ENCODE measurements at regions not wholly inside any gene's neighbourhood (a gene's known extent, or its start where the extent isn't known, plus 50 kb on each side); places are given as distances from the start of the nearest gene placed in this dataset.
A peak's percentile ranks its signal among the peaks of the same experiment; 100 is the strongest.

DNA sequence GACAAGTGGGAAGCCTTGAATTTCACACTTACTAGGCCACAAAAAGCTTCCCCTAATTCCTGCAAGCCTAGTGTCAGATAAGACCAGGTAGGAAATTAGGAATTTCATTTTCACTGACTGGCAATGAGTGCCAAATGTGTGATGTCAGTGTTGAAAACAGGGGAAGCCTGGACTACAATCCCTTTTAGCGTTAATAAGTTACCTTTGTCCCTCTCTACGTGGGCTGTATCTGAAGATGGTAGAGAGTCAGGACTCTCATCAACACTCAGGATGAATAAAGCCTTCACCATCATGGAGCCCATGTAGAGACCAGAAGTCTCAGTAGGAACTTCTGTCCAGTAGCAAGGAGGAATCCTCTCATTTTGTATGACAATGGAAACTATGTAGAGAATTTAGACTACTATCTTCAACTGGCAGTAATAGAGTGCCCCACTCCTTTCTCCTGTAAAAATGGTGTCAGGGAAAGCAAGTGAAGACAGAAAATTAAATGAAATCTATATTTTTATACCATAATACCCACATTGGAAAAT is 324.1 kb upstream of the KLHL1 start:
- DNase-seq = no peak
- Histone ChIP-seq H4K91ac (ENCODE audit: insufficient read length, low read depth, low read length) (no peak overlapping the region), H2BK20ac (ENCODE audit: low read depth, low read length, poor library complexity, severe bottlenecking) (no peak overlapping the region), H3K4me2 (ENCODE audit: insufficient read depth, insufficient read length, low read length) (no peak overlapping the region), H3K4ac (ENCODE audit: low read depth, low read length) (no peak overlapping the region), H3K23me2 (ENCODE audit: insufficient read length, low read depth, low read length, poor library complexity, severe bottlenecking) (no peaks in the 10 kb centered on the region), H3T11ph (ENCODE audit: low read length) (no peak overlapping the region), H4K20me1 (ENCODE audit: control insufficient read depth, insufficient read depth, insufficient read length) (no peaks in the 10 kb centered on the region), H3K9me3 (ENCODE audit: control insufficient read depth, low read depth, low read length) (no peaks in the 10 kb centered on the region), H4K5ac (ENCODE audit: insufficient read length, low read depth, low read length) (no peak overlapping the region), H3K4me1 (ENCODE audit: insufficient read depth, low read length) (peaks cover 4% of the 10 kb centered on the region; the same call in 1 of the 2 replicates), H3K23ac (ENCODE audit: insufficient read length, low read depth, low read length) (no peak overlapping the region), H2BK15ac (ENCODE audit: low read depth, low read length) (no peak overlapping the region), H2BK5ac (ENCODE audit: insufficient read length, low read length) (no peak overlapping the region), H3K14ac (ENCODE audit: insufficient read depth, low read length) (no peak overlapping the region), H2AK5ac (ENCODE audit: insufficient read length, low read length) (no peak overlapping the region), H3K9ac (ENCODE audit: extremely low read depth, insufficient read length, low read length) (no peak overlapping the region), H2AFZ (ENCODE audit: low read length) (no peak overlapping the region), H3K27ac (ENCODE audit: insufficient read length, low read depth, low read length) (no peak overlapping the region), H3K27me3 (ENCODE audit: insufficient read depth, low read length) (no peaks in the 10 kb centered on the region), H3K79me2 (ENCODE audit: insufficient read depth, low read length) (no peaks in the 10 kb centered on the region), H2BK120ac (ENCODE audit: low read depth, low read length, poor library complexity, severe bottlenecking) (no peak overlapping the region), H3K79me1 (ENCODE audit: insufficient read depth, low read depth, low read length, poor library complexity, severe bottlenecking) (no peaks in the 10 kb centered on the region), H3K18ac (ENCODE audit: insufficient read length, low read depth, low read length) (no peak overlapping the region), H3K56ac (ENCODE audit: insufficient read length, low read depth, low read length) (no peak overlapping the region), H2BK12ac (ENCODE audit: insufficient read length, low read depth, low read length) (peak overlapping the region; percentile 0), H4K8ac (replicated peaks; ENCODE audit: insufficient read length, low read depth, low read length) (no peak overlapping the region)
- Mint-ChIP-seq H3K27me3 (ENCODE audit: low read depth) (no peaks in the 10 kb centered on the region), H3K9me3 (no peaks in the 10 kb centered on the region), H3K4me3 (no peak overlapping the region), H3K27ac (peak overlapping the region in 2 of 3 experiments; percentile 23 to 83; a peak in 2 of 7 replicates), H3K4me1 (peaks cover 15% of the 10 kb centered on the region in 2 experiments), H3K36me3 (ENCODE audit: insufficient read depth in 1 of 3, low read depth in 3 of 3) (no peaks in the 10 kb centered on the region)
- WGBS (ENCODE audit: extremely low coverage, insufficient read length, low lambda C conversion rate) = no CpG with 5 or more reads among the region's 2 CpGs
- TF ChIP-seq, protein P1, sequence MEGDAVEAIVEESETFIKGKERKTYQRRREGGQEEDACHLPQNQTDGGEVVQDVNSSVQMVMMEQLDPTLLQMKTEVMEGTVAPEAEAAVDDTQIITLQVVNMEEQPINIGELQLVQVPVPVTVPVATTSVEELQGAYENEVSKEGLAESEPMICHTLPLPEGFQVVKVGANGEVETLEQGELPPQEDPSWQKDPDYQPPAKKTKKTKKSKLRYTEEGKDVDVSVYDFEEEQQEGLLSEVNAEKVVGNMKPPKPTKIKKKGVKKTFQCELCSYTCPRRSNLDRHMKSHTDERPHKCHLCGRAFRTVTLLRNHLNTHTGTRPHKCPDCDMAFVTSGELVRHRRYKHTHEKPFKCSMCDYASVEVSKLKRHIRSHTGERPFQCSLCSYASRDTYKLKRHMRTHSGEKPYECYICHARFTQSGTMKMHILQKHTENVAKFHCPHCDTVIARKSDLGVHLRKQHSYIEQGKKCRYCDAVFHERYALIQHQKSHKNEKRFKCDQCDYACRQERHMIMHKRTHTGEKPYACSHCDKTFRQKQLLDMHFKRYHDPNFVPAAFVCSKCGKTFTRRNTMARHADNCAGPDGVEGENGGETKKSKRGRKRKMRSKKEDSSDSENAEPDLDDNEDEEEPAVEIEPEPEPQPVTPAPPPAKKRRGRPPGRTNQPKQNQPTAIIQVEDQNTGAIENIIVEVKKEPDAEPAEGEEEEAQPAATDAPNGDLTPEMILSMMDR (conservative IDR thresholded peaks at IDR 0.05) = no peak
